PC-3 (cell line): ENCODE measurements at regions not wholly inside any gene's neighbourhood (a gene's known extent, or its start where the extent isn't known, plus 50 kb on each side); places are given as distances from the start of the nearest gene placed in this dataset.

Experiments
- ATAC-seq: fragments of 200-7000 bp; cut with Tn5 transposase; 2 replicates; pipeline ENCODE4 v1.9.1; 2020; ENCODE audit warnings: mild to moderate bottlenecking, moderate library complexity
- BruUV-seq: library from RNA; stranded (reverse); fragments of 400-500 nt; replicated peaks from 2 replicates; lab custom pipeline; 2021; lab: Mats Ljungman, UMichigan
- CTCF ChIA-PET: fragments of 300-600 bp; sonication (Branson Sonifier 250); formaldehyde crosslinking; loops from one replicate; lab custom pipeline; 2022; ENCODE audit warnings: antibody characterized with exemption; lab: Charles Lee
- POLR2A ChIA-PET: fragments of 300-600 bp; sonication (Branson Sonifier 250); formaldehyde crosslinking; loops from one replicate; lab custom pipeline; 2022; ENCODE audit warnings: antibody characterized with exemption; ENCODE audit not compliant: unreplicated experiment; lab: Charles Lee
- DNase-seq: peaks from one replicate; pipeline ENCODE4 v3.0.0-alpha.2; 2015
- H2AFZ ChIP-seq: fragments of 300-600 bp; sonication (generic); 2 replicates; pipeline ENCODE4 v1.6.0; 2016; ENCODE audit warnings: antibody characterized with exemption, low read length
- H3F3A ChIP-seq: fragments of 300-600 bp; sonication (generic); one replicate; pipeline ENCODE4 v1.6.0; 2017; ENCODE audit warnings: antibody characterized with exemption, low read length, control low read depth, mild to moderate bottlenecking; ENCODE audit not compliant: unreplicated experiment
- H3K27ac ChIP-seq: fragments of 300-600 bp; sonication (generic); 2 replicates; pipeline ENCODE4 v1.5.1; 2016; ENCODE audit warnings: mild to moderate bottlenecking, low read length
- H3K27me3 ChIP-seq: fragments of 300-600 bp; sonication (generic); 2 replicates; pipeline ENCODE4 v1.6.1; 2016; ENCODE audit warnings: low read length, mixed read lengths
- H3K36me3 ChIP-seq: fragments of 300-600 bp; sonication (generic); 2 replicates; pipeline ENCODE4 v1.6.1; 2016; ENCODE audit warnings: low read depth, mixed run types, low read length, mixed read lengths
- H3K4me1 ChIP-seq: fragments of 300-600 bp; sonication (generic); 2 replicates; pipeline ENCODE4 v1.5.1; 2016; ENCODE audit warnings: low read length; ENCODE audit not compliant: insufficient read depth
- H3K4me2 ChIP-seq: fragments of 300-600 bp; sonication (generic); 2 replicates; pipeline ENCODE4 v1.6.0; 2016; ENCODE audit warnings: low read length
- H3K4me3 ChIP-seq: fragments of 300-600 bp; sonication (generic); 2 replicates; pipeline ENCODE4 v1.5.1; 2016; ENCODE audit warnings: mild to moderate bottlenecking, low read length, mixed read lengths
- H3K79me2 ChIP-seq: fragments of 300-600 bp; sonication (generic); 2 replicates; pipeline ENCODE4 v1.6.1; 2017; ENCODE audit warnings: low read length, mixed read lengths
- H3K9ac ChIP-seq: fragments of 300-600 bp; sonication (generic); 2 replicates; pipeline ENCODE4 v1.6.0; 2016; ENCODE audit warnings: mild to moderate bottlenecking, low read length
- H3K9me2 ChIP-seq: fragments of 300-600 bp; sonication (generic); replicated peaks from 2 replicates; pipeline ENCODE4 v1.6.1; 2016; ENCODE audit warnings: mixed run types, low read length, mixed read lengths
- H3K9me3 ChIP-seq: fragments of 300-600 bp; sonication (generic); 2 replicates; pipeline ENCODE4 v1.6.1; 2016; ENCODE audit warnings: low read length, mixed read lengths
- H4K20me1 ChIP-seq: fragments of 300-600 bp; sonication (generic); 2 replicates; pipeline ENCODE4 v1.6.1; 2016; ENCODE audit warnings: low read length, mixed read lengths
- EZH2 ChIP-seq: fragments of 300-600 bp; sonication (generic); IDR thresholded peaks from one replicate; pipeline ENCODE4 v1.6.1; 2017; ENCODE audit warnings: antibody characterized with exemption, mild to moderate bottlenecking, low read length; ENCODE audit not compliant: unreplicated experiment
- EZH2phosphoT487 ChIP-seq: fragments of 300-600 bp; sonication (generic); IDR thresholded peaks from 2 replicates; pipeline ENCODE4 v1.6.1; 2018; ENCODE audit warnings: mild to moderate bottlenecking, antibody characterized with exemption, low read length, borderline replicate concordance
- intact Hi-C: fragments of 100-400 bp; cut with micrococcal nuclease; formaldehyde crosslinking; loops from 2 replicates; pipeline ENCODE4 v1.9.0; 2023
- TF ChIP-seq, protein P1 (sequence below): fragments of 300-600 bp; sonication (generic); conservative IDR thresholded peaks from 2 replicates; pipeline ENCODE4 v1.5.1; 2017; ENCODE audit warnings: antibody characterized with exemption, low read depth, mild to moderate bottlenecking, low read length

DNA sequence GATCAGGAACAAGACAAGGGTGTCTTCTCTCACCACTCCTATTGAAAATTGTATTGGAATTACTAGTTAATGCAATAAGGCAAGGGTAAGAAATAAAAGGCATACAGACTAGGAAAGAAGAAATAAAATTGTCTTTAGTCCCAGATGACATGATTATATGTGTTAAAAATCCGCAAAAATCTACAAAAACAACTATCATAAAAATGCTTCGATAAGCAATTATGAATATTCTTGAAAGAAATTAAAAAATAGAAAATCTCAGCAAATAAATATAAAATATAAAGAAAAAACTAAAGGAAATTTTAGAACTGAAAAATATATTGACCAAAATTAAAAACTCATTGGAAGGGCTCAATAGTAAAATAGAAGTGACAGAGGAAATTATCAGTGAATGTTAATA, 243.3 kb downstream of the ZNF674 start:
- no peak overlapping the region for H3K4me3 ChIP-seq
- no peaks in the 10 kb centered on the region for H3K9me2 ChIP-seq
- ATAC-seq (no peak), DNase-seq (no peak)
- no peaks in the 10 kb centered on the region for H3K27me3 ChIP-seq
- H3F3A ChIP-seq = no peaks in the 10 kb centered on the region
- H2AFZ ChIP-seq = no peak overlapping the region
- H3K36me3 ChIP-seq = no peaks in the 10 kb centered on the region; the same call in 1 of the 2 replicates
- intact Hi-C loops = no loop called here
- H3K27ac ChIP-seq = no peak overlapping the region
- H3K4me2 ChIP-seq = no peak overlapping the region
- ChIA-PET POLR2A (no interaction called here), CTCF (no interaction called here)
- no peak overlapping the region for H3K9ac ChIP-seq
- H3K79me2 ChIP-seq = no peaks in the 10 kb centered on the region
- H3K9me3 ChIP-seq = peaks cover 13% of the 10 kb centered on the region; the same call in 1 of the 2 replicates
- BruUV-seq = no TSS peak
- TF ChIP-seq EZH2phosphoT487 = no peak
- TF ChIP-seq EZH2 = no peak
- TF ChIP-seq, protein P1, sequence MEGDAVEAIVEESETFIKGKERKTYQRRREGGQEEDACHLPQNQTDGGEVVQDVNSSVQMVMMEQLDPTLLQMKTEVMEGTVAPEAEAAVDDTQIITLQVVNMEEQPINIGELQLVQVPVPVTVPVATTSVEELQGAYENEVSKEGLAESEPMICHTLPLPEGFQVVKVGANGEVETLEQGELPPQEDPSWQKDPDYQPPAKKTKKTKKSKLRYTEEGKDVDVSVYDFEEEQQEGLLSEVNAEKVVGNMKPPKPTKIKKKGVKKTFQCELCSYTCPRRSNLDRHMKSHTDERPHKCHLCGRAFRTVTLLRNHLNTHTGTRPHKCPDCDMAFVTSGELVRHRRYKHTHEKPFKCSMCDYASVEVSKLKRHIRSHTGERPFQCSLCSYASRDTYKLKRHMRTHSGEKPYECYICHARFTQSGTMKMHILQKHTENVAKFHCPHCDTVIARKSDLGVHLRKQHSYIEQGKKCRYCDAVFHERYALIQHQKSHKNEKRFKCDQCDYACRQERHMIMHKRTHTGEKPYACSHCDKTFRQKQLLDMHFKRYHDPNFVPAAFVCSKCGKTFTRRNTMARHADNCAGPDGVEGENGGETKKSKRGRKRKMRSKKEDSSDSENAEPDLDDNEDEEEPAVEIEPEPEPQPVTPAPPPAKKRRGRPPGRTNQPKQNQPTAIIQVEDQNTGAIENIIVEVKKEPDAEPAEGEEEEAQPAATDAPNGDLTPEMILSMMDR = no peak
- no peaks in the 10 kb centered on the region for H3K4me1 ChIP-seq
- H4K20me1 ChIP-seq = no peaks in the 10 kb centered on the region

GRCh38 chrX:46298821-46299220, 246.4 kb downstream of the ZNF674 start:
- no peak for ATAC-seq
- ChIA-PET CTCF (no interaction called here), POLR2A (no interaction called here)
- no peaks in the 10 kb centered on the region for H3K9me3 ChIP-seq
- TF ChIP-seq EZH2phosphoT487 (no peak), EZH2 (no peak)
- TF ChIP-seq, protein P1 = no peak
- DNase-seq = no peak
- intact Hi-C loops = no loop called here
- no peaks in the 10 kb centered on the region for H3K9me2 ChIP-seq
- no peaks in the 10 kb centered on the region for H3F3A ChIP-seq
- H3K9ac ChIP-seq = no peak overlapping the region
- H3K36me3 ChIP-seq = no peaks in the 10 kb centered on the region
- H3K27me3 ChIP-seq = no peaks in the 10 kb centered on the region
- no peak overlapping the region for H2AFZ ChIP-seq
- H3K79me2 ChIP-seq = no peaks in the 10 kb centered on the region
- no peaks in the 10 kb centered on the region for H3K4me1 ChIP-seq
- no peak overlapping the region for H3K4me2 ChIP-seq
- BruUV-seq = no TSS peak
- no peak overlapping the region for H3K4me3 ChIP-seq
- H3K27ac ChIP-seq = no peak overlapping the region
- no peaks in the 10 kb centered on the region for H4K20me1 ChIP-seq

DNA sequence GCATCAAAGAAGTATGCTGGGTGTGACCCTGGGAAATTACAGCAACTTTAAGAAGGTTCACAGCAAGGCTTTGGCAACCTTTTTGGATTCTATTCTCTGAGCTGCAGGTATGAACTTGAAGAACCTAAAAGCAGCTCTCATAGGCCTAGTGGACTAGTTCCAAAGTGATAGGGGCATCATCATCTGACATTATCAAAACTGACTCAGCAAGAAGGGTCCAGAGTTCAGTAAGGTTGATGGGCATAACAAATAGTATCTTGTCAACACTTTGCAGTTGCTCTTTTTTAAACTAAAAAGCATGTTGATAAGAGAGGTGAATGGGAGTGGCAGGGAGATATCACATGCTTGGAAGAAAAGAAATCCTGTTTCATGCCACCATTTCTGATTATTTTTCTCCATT, 249.3 kb downstream of the ZNF674 start:
- Histone ChIP-seq H3F3A (no peaks in the 10 kb centered on the region), H3K4me2 (no peak overlapping the region), H3K9me3 (no peaks in the 10 kb centered on the region), H3K9me2 (no peaks in the 10 kb centered on the region), H3K4me3 (no peak overlapping the region), H3K79me2 (no peaks in the 10 kb centered on the region), H4K20me1 (no peaks in the 10 kb centered on the region), H3K27me3 (no peaks in the 10 kb centered on the region), H2AFZ (no peak overlapping the region), H3K4me1 (no peaks in the 10 kb centered on the region), H3K9ac (no peak overlapping the region), H3K27ac (no peak overlapping the region), H3K36me3 (no peaks in the 10 kb centered on the region)
- ChIA-PET POLR2A (no interaction called here), CTCF (no interaction called here)
- ATAC-seq (no peak), DNase-seq (no peak)
- intact Hi-C loops = no loop called here
- no TSS peak for BruUV-seq
- TF ChIP-seq, protein P1 = no peak
- TF ChIP-seq EZH2 = no peak
- no peak for TF ChIP-seq EZH2phosphoT487
